H1 (cell line): ENCODE measurements at regions not wholly inside any gene's neighbourhood (a gene's known extent, or its start where the extent isn't known, plus 50 kb on each side); places are given as distances from the start of the nearest gene placed in this dataset.

Source experiments
- CTCF ChIA-PET: fragments of 300-600 bp; sonication (Branson Sonifier 250); formaldehyde crosslinking; loops from one replicate; lab custom pipeline; 2021; ENCODE audit not compliant: partially characterized antibody; lab: Charles Lee
- POLR2A ChIA-PET: fragments of 300-600 bp; sonication (Branson Sonifier 250); formaldehyde crosslinking; loops from one replicate; lab custom pipeline; 2021; ENCODE audit warnings: inconsistent platforms; ENCODE audit not compliant: partially characterized antibody; lab: Charles Lee
- DNase-seq, 2 experiments: peaks; one replicate each; pipeline versions ENCODE4 v3.0.0 to v3.0.0-alpha.2; 2010 to 2022; ENCODE audit warnings: low spot score in 2 of 2, low read depth in 1 of 2, mixed read lengths in 1 of 2
- FAIRE-seq: peaks from 2 replicates; lab custom pipeline; 2011; peaks lifted over from hg19 to GRCh38; lab: Jason Lieb, UNC
- H2AFZ ChIP-seq: 2 replicates; pipeline ENCODE4 v1.8.1; 2012; ENCODE audit warnings: low read length, inconsistent platforms
- H2AK5ac ChIP-seq: 2 replicates; pipeline ENCODE4 v1.6.1; 2013; ENCODE audit warnings: low read depth, low read length
- H2BK120ac ChIP-seq: replicated peaks from 2 replicates; pipeline ENCODE3; 2013; ENCODE audit warnings: low read depth, low read length, inconsistent platforms
- H2BK12ac ChIP-seq: 2 replicates; pipeline ENCODE4 v1.6.1; 2013; ENCODE audit warnings: low read depth, low read length
- H2BK15ac ChIP-seq: 2 replicates; pipeline ENCODE4 v1.6.1; 2013; ENCODE audit warnings: low read length
- H2BK20ac ChIP-seq: 2 replicates; pipeline ENCODE4 v1.6.1; 2013; ENCODE audit warnings: low read length
- H2BK5ac ChIP-seq: 2 replicates; pipeline ENCODE4 v1.6.1; 2013; ENCODE audit warnings: low read depth, low read length
- H3K14ac ChIP-seq: 2 replicates; pipeline ENCODE4 v1.6.1; 2013; ENCODE audit warnings: inconsistent platforms; ENCODE audit not compliant: insufficient read length
- H3K18ac ChIP-seq: 2 replicates; pipeline ENCODE4 v1.6.1; 2013; ENCODE audit warnings: low read length; ENCODE audit errors: extremely low read depth
- H3K23ac ChIP-seq: 2 replicates; pipeline ENCODE4 v1.6.1; 2013; ENCODE audit warnings: inconsistent platforms; ENCODE audit not compliant: insufficient read length
- H3K23me2 ChIP-seq: 2 replicates; pipeline ENCODE4 v1.6.1; 2013; ENCODE audit warnings: low read depth, low read length
- H3K27ac ChIP-seq: 2 replicates; pipeline ENCODE4 v1.6.1; 2011; ENCODE audit warnings: low read depth, low read length, inconsistent platforms
- H3K27me3 ChIP-seq, 4 experiments: replicated peaks in 1 of 4; 1 replicate in 1 of 4; 2 replicates in 3 of 4; pipeline versions ENCODE4 v1.6.1 to v1.8.1; 2011 to 2013; ENCODE audit warnings: low read length in 3 of 4, mild to moderate bottlenecking in 3 of 4, inconsistent platforms in 2 of 4, mixed read lengths in 2 of 4, moderate library complexity in 1 of 4; ENCODE audit not compliant: control insufficient read depth in 3 of 4, insufficient read depth in 3 of 4; ENCODE audit errors: extremely low read depth in 1 of 4
- H3K36me3 ChIP-seq, 4 experiments: 2 replicates each; pipeline versions ENCODE4 v1.6.1 to v1.8.1; 2011 to 2013; ENCODE audit warnings: mild to moderate bottlenecking in 4 of 4, low read length in 3 of 4, moderate library complexity in 2 of 4, control low read depth in 1 of 4, inconsistent platforms in 1 of 4; ENCODE audit not compliant: insufficient read depth in 4 of 4, control insufficient read depth in 2 of 4
- H3K4ac ChIP-seq: replicated peaks from 2 replicates; pipeline ENCODE3; 2013; ENCODE audit warnings: low read length, low read depth, mixed read lengths, inconsistent platforms; ENCODE audit not compliant: insufficient read length
- H3K4me1 ChIP-seq, 4 experiments: replicated peaks in 1 of 4; 1 replicate in 1 of 4; 2 replicates in 3 of 4; pipeline versions ENCODE4 v1.6.1 to v1.8.1; 2011 to 2013; ENCODE audit warnings: low read length in 3 of 4, inconsistent platforms in 2 of 4, mixed read lengths in 1 of 4; ENCODE audit not compliant: insufficient read depth in 4 of 4, control insufficient read depth in 3 of 4
- H3K4me2 ChIP-seq, 2 experiments: 2 replicates each; pipeline versions ENCODE4 v1.6.1 to v1.8.1; 2011 to 2013; ENCODE audit warnings: low read depth in 2 of 2, low read length in 2 of 2, control low read depth in 1 of 2, inconsistent platforms in 1 of 2, mild to moderate bottlenecking in 1 of 2; ENCODE audit not compliant: insufficient read depth in 1 of 2
- H3K4me3 ChIP-seq, 4 experiments: fragments of 200-600, 300-600 bp in 1 of 4; sonication (generic), shearing (Covaris generic), sonication (Bioruptor Twin) in 1 of 4; 2 replicates each; pipeline versions ENCODE4 v1.5.1 to v1.8.1; 2011 to 2016; ENCODE audit warnings: low read length in 4 of 4, low read depth in 3 of 4, control low read depth in 2 of 4, inconsistent platforms in 2 of 4, mild to moderate bottlenecking in 2 of 4, mixed read lengths in 1 of 4, moderate library complexity in 1 of 4; ENCODE audit not compliant: insufficient read depth in 2 of 4; ENCODE audit errors: extremely low read depth in 1 of 4
- H3K56ac ChIP-seq: replicated peaks from 2 replicates; pipeline ENCODE3; 2013; ENCODE audit warnings: low read depth, mild to moderate bottlenecking, mixed read lengths, low read length, inconsistent platforms; ENCODE audit not compliant: insufficient read length
- H3K79me1 ChIP-seq: 2 replicates; pipeline ENCODE4 v1.6.1; 2013; ENCODE audit warnings: low read depth, low read length, control low read depth
- H3K79me2 ChIP-seq, 2 experiments: 2 replicates each; pipeline versions ENCODE4 v1.6.1 to v1.8.1; 2012 to 2013; ENCODE audit warnings: low read length in 2 of 2, mild to moderate bottlenecking in 2 of 2, inconsistent platforms in 1 of 2; ENCODE audit not compliant: insufficient read depth in 2 of 2, control insufficient read depth in 1 of 2
- H3K9ac ChIP-seq, 4 experiments: replicated peaks in 1 of 4; 1 replicate in 1 of 4; 2 replicates in 3 of 4; pipeline versions ENCODE4 v1.6.1 to v1.8.1; 2011 to 2013; ENCODE audit warnings: low read depth in 3 of 4, low read length in 3 of 4, control low read depth in 2 of 4, mild to moderate bottlenecking in 2 of 4, moderate library complexity in 2 of 4, inconsistent platforms in 1 of 4; ENCODE audit errors: extremely low read depth in 1 of 4
- H3K9me3 ChIP-seq, 2 experiments: 2 replicates each; pipeline versions ENCODE4 v1.6.1 to v1.8.1; 2012 to 2013; ENCODE audit warnings: mild to moderate bottlenecking in 2 of 2, moderate library complexity in 2 of 2, control low read depth in 1 of 2, inconsistent platforms in 1 of 2, low read depth in 1 of 2, low read length in 1 of 2, mixed read lengths in 1 of 2; ENCODE audit not compliant: insufficient read depth in 2 of 2
- H4K20me1 ChIP-seq, 2 experiments: replicated peaks in 1 of 2; 2 replicates each; pipeline versions ENCODE3 to v1.8.1; 2011 to 2013; ENCODE audit warnings: inconsistent platforms in 2 of 2, low read length in 2 of 2, mild to moderate bottlenecking in 1 of 2; ENCODE audit not compliant: insufficient read depth in 2 of 2, control insufficient read depth in 1 of 2
- H4K5ac ChIP-seq: 2 replicates; pipeline ENCODE4 v1.6.1; 2013; ENCODE audit warnings: low read length, low read depth, mixed read lengths, inconsistent platforms; ENCODE audit not compliant: insufficient read length
- H4K8ac ChIP-seq: 2 replicates; pipeline ENCODE4 v1.8.0; 2013; ENCODE audit warnings: mild to moderate bottlenecking, moderate library complexity, low read length, inconsistent platforms; ENCODE audit not compliant: insufficient read depth; ENCODE audit errors: extremely low read depth
- H4K91ac ChIP-seq: replicated peaks from 2 replicates; pipeline ENCODE3; 2013; ENCODE audit warnings: low read length, mixed read lengths, inconsistent platforms; ENCODE audit not compliant: insufficient read length
- ASH2L ChIP-seq: fragments of 200-600, 300-600 bp; sonication (generic); IDR thresholded peaks from one replicate; pipeline ENCODE4 v1.7.1; 2017; ENCODE audit warnings: low read length
- ATF3 ChIP-seq: IDR thresholded peaks from 2 replicates; pipeline ENCODE4 v1.6.1; 2011; ENCODE audit warnings: low read depth, mild to moderate bottlenecking, low read length; ENCODE audit not compliant: insufficient read depth
- BCL11A ChIP-seq, 2 experiments: IDR thresholded peaks; one replicate each; pipeline ENCODE4 v1.6.1; 2011; ENCODE audit warnings: low read depth in 2 of 2, low read length in 2 of 2, mild to moderate bottlenecking in 2 of 2
- CHD1 ChIP-seq: IDR thresholded peaks from 2 replicates; pipeline ENCODE4 v1.6.1; 2012; ENCODE audit warnings: low read depth, low read length, improper control_type of control experiment
- E2F6 ChIP-seq: IDR thresholded peaks from 2 replicates; pipeline ENCODE4 v1.6.1; 2012; ENCODE audit warnings: inconsistent platforms
- EP300 ChIP-seq, 2 experiments: IDR thresholded peaks; 1 replicate in 1 of 2; 2 replicates in 1 of 2; pipeline ENCODE4 v1.6.1; 2011 to 2012; ENCODE audit warnings: low read depth in 2 of 2, low read length in 2 of 2, mild to moderate bottlenecking in 2 of 2, borderline replicate concordance in 1 of 2, inconsistent platforms in 1 of 2, moderate library complexity in 1 of 2
- PHF8 ChIP-seq: fragments of 200-600 bp; sonication (generic); conservative IDR thresholded peaks from 2 replicates; pipeline ENCODE4 v1.7.1; 2012; ENCODE audit warnings: low read depth, mild to moderate bottlenecking, inconsistent platforms, low read length, moderate library complexity
- POLR2AphosphoS5 ChIP-seq: IDR thresholded peaks from 2 replicates; pipeline ENCODE4 v1.6.1; 2011; ENCODE audit warnings: low read depth, low read length
- RFX5 ChIP-seq: IDR thresholded peaks from 2 replicates; pipeline ENCODE4 v1.6.1; 2011; ENCODE audit warnings: low read depth, low read length, improper control_type of control experiment, borderline replicate concordance
- RXRA ChIP-seq: IDR thresholded peaks from 2 replicates; pipeline ENCODE4 v1.6.1; 2011; ENCODE audit warnings: low read depth, mild to moderate bottlenecking, low read length, moderate library complexity; ENCODE audit not compliant: insufficient read depth
- SIRT6 ChIP-seq: IDR thresholded peaks from one replicate; pipeline ENCODE4 v1.7.1; 2012; ENCODE audit warnings: low read length, inconsistent platforms
- TAF1 ChIP-seq: IDR thresholded peaks from 2 replicates; pipeline ENCODE4 v1.6.1; 2011; ENCODE audit warnings: mild to moderate bottlenecking, low read depth, low read length
- TAF7 ChIP-seq: optimal IDR thresholded peaks from 2 replicates; pipeline ENCODE3; 2011; ENCODE audit warnings: low read depth, mild to moderate bottlenecking, inconsistent platforms, low read length, moderate library complexity, borderline replicate concordance
- TCF12 ChIP-seq: IDR thresholded peaks from 2 replicates; pipeline ENCODE4 v1.6.1; 2011; ENCODE audit warnings: low read depth, mild to moderate bottlenecking, low read length
- WGBS, 2 experiments: shearing (Covaris generic) in 1 of 2; methylation state at CpG; one replicate each; pipeline versions ENCODE4 v1.1.6 to v1.1.7; 2013 to 2015; ENCODE audit warnings: low lambda C conversion rate in 2 of 2, mixed read lengths in 2 of 2, inconsistent platforms in 1 of 2, low coverage in 1 of 2, missing lambda C conversion rate in 1 of 2; ENCODE audit not compliant: insufficient replicate concordance in 2 of 2, insufficient coverage in 1 of 2, insufficient read length in 1 of 2; ENCODE audit errors: extremely low coverage in 1 of 2, missing lambda C conversion rate in 1 of 2; 5-methylcytosine and 5-hydroxymethylcytosine counted together

GRCh38 chr18:78178812-78179211 lies 800.8 kb upstream of the SALL3 start:
- no peak overlapping the region for H3K23ac ChIP-seq
- no peaks in the 10 kb centered on the region for H3K79me1 ChIP-seq
- no peak overlapping the region for H3K9ac ChIP-seq
- H3K23me2 ChIP-seq: no peaks in the 10 kb centered on the region
- ChIA-PET POLR2A (no interaction called here), CTCF (interaction anchor here (0.9 to 1.3 kb wide), 3 partner anchors 9 to 133 kb away, joined by 3 read pairs; no protein-coding TSS in a partner anchor)
- FAIRE-seq: no peak
- 94% methylated on average over 4 of the region's 4 CpGs; no CpG with 5 or more reads in 1 of the 2 experiments for WGBS, 2 experiments
- no peak overlapping the region for H2BK12ac ChIP-seq
- no peak overlapping the region for H2BK20ac ChIP-seq
- no peaks in the 10 kb centered on the region for H3K9me3 ChIP-seq
- H3K4me3 ChIP-seq: no peak overlapping the region
- no peak overlapping the region for H4K8ac ChIP-seq
- H3K4me2 ChIP-seq: no peak overlapping the region
- no peak for DNase-seq
- no peaks in the 10 kb centered on the region for H3K79me2 ChIP-seq
- no peak overlapping the region for H3K27ac ChIP-seq
- H2AK5ac ChIP-seq: no peak overlapping the region
- H3K27me3 ChIP-seq: no peaks in the 10 kb centered on the region
- H4K5ac ChIP-seq: no peak overlapping the region
- no peak overlapping the region for H3K18ac ChIP-seq
- no peak overlapping the region for H4K91ac ChIP-seq
- H3K14ac ChIP-seq: no peak overlapping the region
- H2AFZ ChIP-seq: no peak overlapping the region
- H3K4ac ChIP-seq: no peak overlapping the region
- H2BK120ac ChIP-seq: no peak overlapping the region
- no peaks in the 10 kb centered on the region for H4K20me1 ChIP-seq
- no peak overlapping the region for H2BK5ac ChIP-seq
- no peak overlapping the region for H2BK15ac ChIP-seq
- H3K56ac ChIP-seq: no peak overlapping the region
- H3K4me1 ChIP-seq: peaks cover 0 to 4% (median 2%) of the 10 kb centered on the region in 4 experiments; a peak in 1 of 7 replicates
- H3K36me3 ChIP-seq: no peaks in the 10 kb centered on the region
- TF ChIP-seq SIRT6: no peak
- TF ChIP-seq TCF12: no peak
- no peak for TF ChIP-seq POLR2AphosphoS5
- TF ChIP-seq ASH2L: no peak
- TF ChIP-seq BCL11A (IDR thresholded peaks at IDR 0.05; ENCODE audit: low read depth in 2 of 2, low read length in 2 of 2): no peak
- no peak for TF ChIP-seq RFX5
- TF ChIP-seq ATF3: no peak
- no peak for TF ChIP-seq TAF7
- TF ChIP-seq TAF1: no peak
- TF ChIP-seq EP300 (IDR thresholded peaks at IDR 0.05; ENCODE audit: borderline replicate concordance in 1 of 2, low read depth in 2 of 2, low read length in 2 of 2): no peak
- TF ChIP-seq E2F6: no peak
- no peak for TF ChIP-seq PHF8
- TF ChIP-seq RXRA: no peak
- TF ChIP-seq CHD1: no peak
